IMR-90 (cell line): ENCODE measurements at regions not wholly inside any gene's neighbourhood (a gene's known extent, or its start where the extent isn't known, plus 50 kb on each side); places are given as distances from the start of the nearest gene placed in this dataset.

Experiments used
- ATAC-seq: fragments of 200-7000 bp; cut with Tn5 transposase; 2 replicates; pipeline ENCODE4 v1.9.1; 2020; ENCODE audit warnings: low read depth, mild to moderate bottlenecking, moderate library complexity
- BruUV-seq: library from RNA; stranded (reverse); fragments of 400-500 nt; replicated peaks from 2 replicates; lab custom pipeline; 2021; lab: Mats Ljungman, UMichigan
- CTCF ChIA-PET: fragments of 300-600 bp; formaldehyde crosslinking; extraction: SDS; loops from one replicate; lab custom pipeline; 2021; ENCODE audit warnings: antibody characterized with exemption; lab: Yijun Ruan, JAX
- POLR2A ChIA-PET: fragments of 300-600 bp; sonication (Branson Sonifier 250); formaldehyde crosslinking; loops from one replicate; lab custom pipeline; 2022; ENCODE audit warnings: antibody characterized with exemption; ENCODE audit not compliant: unreplicated experiment; lab: Charles Lee
- DNase-seq: peaks from one replicate; pipeline ENCODE4 v3.0.0; 2013
- H2AFZ ChIP-seq: replicated peaks from 2 replicates; pipeline ENCODE3; 2013; ENCODE audit warnings: low read length, mild to moderate bottlenecking; ENCODE audit not compliant: poor library complexity
- H2AK5ac ChIP-seq: 2 replicates; pipeline ENCODE4 v1.6.1; 2013; ENCODE audit warnings: low read depth, low read length, inconsistent platforms
- H2AK9ac ChIP-seq: replicated peaks from 2 replicates; pipeline ENCODE3; 2013; ENCODE audit warnings: mild to moderate bottlenecking, low read depth, low read length, moderate library complexity; ENCODE audit not compliant: poor library complexity
- H2BK120ac ChIP-seq: 2 replicates; pipeline ENCODE4 v1.6.1; 2013; ENCODE audit warnings: low read depth, low read length, inconsistent platforms
- H2BK15ac ChIP-seq: 3 replicates; pipeline ENCODE4 v1.6.1; 2013; ENCODE audit warnings: low read depth, low read length, inconsistent platforms
- H2BK20ac ChIP-seq: 2 replicates; pipeline ENCODE4 v1.6.1; 2013; ENCODE audit warnings: low read depth, mild to moderate bottlenecking, inconsistent platforms, low read length, moderate library complexity
- H2BK5ac ChIP-seq: 2 replicates; pipeline ENCODE4 v1.6.1; 2013; ENCODE audit warnings: mild to moderate bottlenecking, low read depth, low read length, inconsistent platforms; ENCODE audit not compliant: poor library complexity, severe bottlenecking
- H3K14ac ChIP-seq: replicated peaks from 2 replicates; pipeline ENCODE4 v1.6.1; 2013; ENCODE audit warnings: low read depth, low read length, inconsistent platforms
- H3K18ac ChIP-seq: 2 replicates; pipeline ENCODE4 v1.6.1; 2013; ENCODE audit warnings: low read depth, low read length, control low read depth
- H3K23ac ChIP-seq: 2 replicates; pipeline ENCODE4 v1.6.1; 2013; ENCODE audit warnings: low read depth, low read length, inconsistent platforms
- H3K27ac ChIP-seq: 2 replicates; pipeline ENCODE4 v1.5.1; 2013; ENCODE audit warnings: mild to moderate bottlenecking, control low read depth, low read length; ENCODE audit not compliant: insufficient read depth
- H3K27me3 ChIP-seq: 2 replicates; pipeline ENCODE4 v1.6.1; 2013; ENCODE audit warnings: low read length; ENCODE audit not compliant: control insufficient read depth, insufficient read depth
- H3K36me3 ChIP-seq: 2 replicates; pipeline ENCODE4 v1.6.1; 2013; ENCODE audit warnings: low read length, mixed read lengths; ENCODE audit not compliant: control insufficient read depth, insufficient read depth
- H3K4ac ChIP-seq: 2 replicates; pipeline ENCODE4 v1.6.1; 2013; ENCODE audit warnings: low read depth, low read length, inconsistent platforms
- H3K4me1 ChIP-seq: 2 replicates; pipeline ENCODE4 v1.6.1; 2013; ENCODE audit warnings: low read length, mixed read lengths; ENCODE audit not compliant: control insufficient read depth, insufficient read depth
- H3K4me2 ChIP-seq: 2 replicates; pipeline ENCODE4 v1.6.1; 2013; ENCODE audit warnings: low read depth, mild to moderate bottlenecking, control low read depth, low read length, moderate library complexity
- H3K4me3 ChIP-seq: 2 replicates; pipeline ENCODE4 v1.5.1; 2013; ENCODE audit warnings: low read depth, mild to moderate bottlenecking, control low read depth, low read length, moderate library complexity; ENCODE audit not compliant: insufficient read depth
- H3K56ac ChIP-seq: 2 replicates; pipeline ENCODE4 v1.6.1; 2013; ENCODE audit warnings: low read length, inconsistent platforms; ENCODE audit not compliant: insufficient read depth; ENCODE audit errors: extremely low read depth
- H3K79me1 ChIP-seq, 2 experiments: 2 replicates each; pipeline ENCODE4 v1.6.1; 2013; ENCODE audit warnings: low read length in 2 of 2, inconsistent platforms in 1 of 2, low read depth in 1 of 2
- H3K9ac ChIP-seq: 2 replicates; pipeline ENCODE4 v1.6.1; 2013; ENCODE audit warnings: low read depth, low read length, control low read depth
- H3K9me1 ChIP-seq: 2 replicates; pipeline ENCODE4 v1.6.1; 2013; ENCODE audit warnings: low read length, inconsistent platforms; ENCODE audit not compliant: insufficient read depth
- H3K9me3 ChIP-seq: 2 replicates; pipeline ENCODE4 v1.6.1; 2013; ENCODE audit warnings: low read length; ENCODE audit not compliant: control insufficient read depth, insufficient read depth
- H4K20me1 ChIP-seq: 2 replicates; pipeline ENCODE4 v1.6.1; 2013; ENCODE audit warnings: low read length, inconsistent platforms; ENCODE audit not compliant: insufficient read depth
- H4K5ac ChIP-seq: 2 replicates; pipeline ENCODE4 v1.6.1; 2013; ENCODE audit warnings: mild to moderate bottlenecking, low read depth, low read length, control low read depth
- H4K8ac ChIP-seq, 2 experiments: 2 replicates each; pipeline ENCODE4 v1.6.1; 2013; ENCODE audit warnings: low read depth in 2 of 2, low read length in 2 of 2, control low read depth in 1 of 2, inconsistent platforms in 1 of 2
- H4K91ac ChIP-seq: 2 replicates; pipeline ENCODE4 v1.6.1; 2013; ENCODE audit warnings: low read depth, low read length, inconsistent platforms; ENCODE audit not compliant: insufficient read depth
- BHLHE40 ChIP-seq: fragments of 150-350 bp; IDR thresholded peaks from 2 replicates; pipeline ENCODE4 v1.6.1; 2016; ENCODE audit warnings: mild to moderate bottlenecking, low read depth, low read length
- CEBPB ChIP-seq: IDR thresholded peaks from 2 replicates; pipeline ENCODE4 v1.6.1; 2012; ENCODE audit warnings: low read depth, low read length, improper control_type of control experiment
- MAFK ChIP-seq: IDR thresholded peaks from 2 replicates; pipeline ENCODE4 v1.6.1; 2012; ENCODE audit warnings: low read depth, low read length, improper control_type of control experiment
- MAZ ChIP-seq: IDR thresholded peaks from 2 replicates; pipeline ENCODE4 v1.6.1; 2012; ENCODE audit warnings: low read depth, mild to moderate bottlenecking, low read length, improper control_type of control experiment, moderate library complexity, borderline replicate concordance
- POLR2A ChIP-seq: IDR thresholded peaks from 2 replicates; pipeline ENCODE4 v1.6.1; 2012; ENCODE audit warnings: mild to moderate bottlenecking, low read depth, low read length
- RAD21 ChIP-seq: IDR thresholded peaks from 2 replicates; pipeline ENCODE4 v1.6.1; 2012; ENCODE audit warnings: low read length, improper control_type of control experiment
- RCOR1 ChIP-seq: IDR thresholded peaks from 2 replicates; pipeline ENCODE4 v1.6.1; 2012; ENCODE audit warnings: mild to moderate bottlenecking, low read length, improper control_type of control experiment; ENCODE audit not compliant: insufficient replicate concordance
- RFX5 ChIP-seq: IDR thresholded peaks from 2 replicates; pipeline ENCODE4 v1.8.0; 2012; ENCODE audit warnings: low read depth, mild to moderate bottlenecking, low read length, moderate library complexity
- SMC3 ChIP-seq: fragments of 150-350 bp; IDR thresholded peaks from 2 replicates; pipeline ENCODE4 v1.6.1; 2016; ENCODE audit warnings: low read depth, mild to moderate bottlenecking, antibody characterized with exemption, low read length, moderate library complexity
- WGBS, 2 experiments: methylation state at CpG; one replicate each; pipeline versions ENCODE4 v1.1.5 to v1.1.7; 2013; ENCODE audit warnings: missing lambda C conversion rate in 2 of 2; ENCODE audit not compliant: insufficient read length in 1 of 2; ENCODE audit errors: extremely low coverage in 2 of 2; 5-methylcytosine and 5-hydroxymethylcytosine counted together
- dilution Hi-C: fragments of 300-500 bp; cut with HindIII; formaldehyde crosslinking; loops from one replicate; pipeline ENCODE4 v1.14.3; 2018; ENCODE audit warnings: low sequenced_read_pairs; ENCODE audit not compliant: unreplicated experiment
- in situ Hi-C: fragments of 300-500 bp; cut with MboI; formaldehyde crosslinking; loops from 3 replicates; pipeline ENCODE4 v1.14.3; 2019; ENCODE audit warnings: low sequenced_read_pairs, inconsistent platforms, mixed read lengths
- intact Hi-C: fragments of 100-400 bp; cut with micrococcal nuclease; formaldehyde crosslinking; loops from 2 replicates; pipeline ENCODE4 v1.10.0; 2022
- TF ChIP-seq, protein P1 (sequence below): conservative IDR thresholded peaks from 2 replicates; pipeline ENCODE4 v1.5.1; 2012; ENCODE audit warnings: mild to moderate bottlenecking, low read depth, low read length, improper control_type of control experiment
- TF ChIP-seq, protein P2 (sequence below): fragments of 150-350 bp; IDR thresholded peaks from 2 replicates; pipeline ENCODE4 v1.6.1; 2017; ENCODE audit warnings: mild to moderate bottlenecking, antibody characterized with exemption, low read length, low read depth

DNA sequence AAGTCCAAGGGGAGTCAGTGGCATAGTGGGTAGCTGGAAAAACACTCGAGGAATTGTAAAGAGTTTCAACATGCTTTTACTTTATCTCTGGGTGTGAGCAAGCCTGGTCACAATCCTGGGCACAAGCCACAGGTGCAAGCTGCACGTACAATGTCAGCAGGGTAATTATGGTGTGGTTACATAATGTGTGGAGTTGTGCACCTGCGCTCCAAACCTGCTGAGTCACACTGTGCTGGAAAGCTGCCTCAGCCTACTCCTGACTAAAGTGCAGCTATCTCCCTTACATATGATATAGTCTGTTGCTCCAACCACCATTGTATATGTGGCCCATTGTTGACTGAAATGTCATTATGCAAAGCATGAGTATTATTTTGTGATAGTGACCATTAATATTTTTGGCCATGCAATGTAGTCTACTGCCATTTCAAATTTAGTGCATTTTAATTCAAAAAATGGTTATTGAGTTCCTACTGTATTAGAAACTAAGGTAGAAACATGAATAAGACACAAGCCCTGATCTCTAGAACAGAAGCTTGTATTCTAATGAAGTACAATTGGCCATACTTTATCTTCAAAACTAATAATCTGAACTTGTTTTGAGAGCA lies 160.9 kb upstream of the SLC30A5 start:
- H3K9me1 ChIP-seq: no peaks in the 10 kb centered on the region
- H3K9ac ChIP-seq: no peak overlapping the region
- no peak overlapping the region for H2BK120ac ChIP-seq
- H2AFZ ChIP-seq: no peak overlapping the region
- H2AK5ac ChIP-seq: no peak overlapping the region
- no peak overlapping the region for H4K5ac ChIP-seq
- H2AK9ac ChIP-seq: no peak overlapping the region
- no peak overlapping the region for H2BK15ac ChIP-seq
- no peak overlapping the region for H3K23ac ChIP-seq
- CTCF ChIA-PET: no interaction called here
- TF ChIP-seq CEBPB (no peak), RAD21 (no peak), RCOR1 (no peak), RFX5 (no peak), SMC3 (no peak), MAZ (no peak), BHLHE40 (no peak), MAFK (no peak), POLR2A (no peak)
- TF ChIP-seq, protein P1, sequence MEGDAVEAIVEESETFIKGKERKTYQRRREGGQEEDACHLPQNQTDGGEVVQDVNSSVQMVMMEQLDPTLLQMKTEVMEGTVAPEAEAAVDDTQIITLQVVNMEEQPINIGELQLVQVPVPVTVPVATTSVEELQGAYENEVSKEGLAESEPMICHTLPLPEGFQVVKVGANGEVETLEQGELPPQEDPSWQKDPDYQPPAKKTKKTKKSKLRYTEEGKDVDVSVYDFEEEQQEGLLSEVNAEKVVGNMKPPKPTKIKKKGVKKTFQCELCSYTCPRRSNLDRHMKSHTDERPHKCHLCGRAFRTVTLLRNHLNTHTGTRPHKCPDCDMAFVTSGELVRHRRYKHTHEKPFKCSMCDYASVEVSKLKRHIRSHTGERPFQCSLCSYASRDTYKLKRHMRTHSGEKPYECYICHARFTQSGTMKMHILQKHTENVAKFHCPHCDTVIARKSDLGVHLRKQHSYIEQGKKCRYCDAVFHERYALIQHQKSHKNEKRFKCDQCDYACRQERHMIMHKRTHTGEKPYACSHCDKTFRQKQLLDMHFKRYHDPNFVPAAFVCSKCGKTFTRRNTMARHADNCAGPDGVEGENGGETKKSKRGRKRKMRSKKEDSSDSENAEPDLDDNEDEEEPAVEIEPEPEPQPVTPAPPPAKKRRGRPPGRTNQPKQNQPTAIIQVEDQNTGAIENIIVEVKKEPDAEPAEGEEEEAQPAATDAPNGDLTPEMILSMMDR: no peak
- TF ChIP-seq, protein P2, sequence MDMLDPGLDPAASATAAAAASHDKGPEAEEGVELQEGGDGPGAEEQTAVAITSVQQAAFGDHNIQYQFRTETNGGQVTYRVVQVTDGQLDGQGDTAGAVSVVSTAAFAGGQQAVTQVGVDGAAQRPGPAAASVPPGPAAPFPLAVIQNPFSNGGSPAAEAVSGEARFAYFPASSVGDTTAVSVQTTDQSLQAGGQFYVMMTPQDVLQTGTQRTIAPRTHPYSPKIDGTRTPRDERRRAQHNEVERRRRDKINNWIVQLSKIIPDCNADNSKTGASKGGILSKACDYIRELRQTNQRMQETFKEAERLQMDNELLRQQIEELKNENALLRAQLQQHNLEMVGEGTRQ: no peak
- ATAC-seq: no peak
- H3K14ac ChIP-seq: no peak overlapping the region
- H4K8ac ChIP-seq: no peak overlapping the region
- no peak for DNase-seq
- intact Hi-C loops (no loop called here), dilution Hi-C loops (no loop called here), in situ Hi-C loops (no loop called here)
- H3K79me1 ChIP-seq: no peaks in the 10 kb centered on the region
- no peak overlapping the region for H2BK20ac ChIP-seq
- no peak overlapping the region for H3K4ac ChIP-seq
- H3K9me3 ChIP-seq: peaks cover 2% of the 10 kb centered on the region; the same call in 1 of the 2 replicates
- no peaks in the 10 kb centered on the region for H3K36me3 ChIP-seq
- WGBS, 2 experiments: no CpG with 5 or more reads among the region's 3 CpGs
- no peak overlapping the region for H3K27ac ChIP-seq
- no peak overlapping the region for H4K91ac ChIP-seq
- H3K4me1 ChIP-seq: no peaks in the 10 kb centered on the region
- H3K18ac ChIP-seq: no peak overlapping the region
- no peak overlapping the region for H3K4me2 ChIP-seq
- H4K20me1 ChIP-seq: no peaks in the 10 kb centered on the region
- no peak overlapping the region for H2BK5ac ChIP-seq
- no peak overlapping the region for H3K56ac ChIP-seq
- H3K4me3 ChIP-seq: no peak overlapping the region
- POLR2A ChIA-PET: no interaction called here
- BruUV-seq: no TSS peak
- H3K27me3 ChIP-seq: no peaks in the 10 kb centered on the region
